ENCODE measurements at regions not wholly inside any gene's neighbourhood (a gene's known extent, or its start where the extent isn't known, plus 50 kb on each side); places are given as distances from the start of the nearest gene placed in this dataset.
A peak's percentile ranks its signal among the peaks of the same experiment; 100 is the strongest.

- 69 to 85% (median 80%) methylated on average over 3 of the region's 3 CpGs for WGBS, 4 donors
- Histone ChIP-seq H3K9me3 (replicated peaks in 1 of 3) (no peaks in the 10 kb centered on the region), H3K4me3 (no peak overlapping the region), H3K36me3 (replicated peaks in 1 of 2) (no peaks in the 10 kb centered on the region), H3K27ac (peak overlapping the region in 1 of 5 donors; percentile 8), H3K27me3 (no peaks in the 10 kb centered on the region), H3K4me1 (replicated peaks in 1 of 2) (peaks cover 15 to 27% of the 10 kb centered on the region in 2 donors)
- intact Hi-C loops (cut with DNase I): no loop called here
- TF ChIP-seq POLR2A (IDR thresholded peaks at IDR 0.05) (no peak), CTCF (IDR thresholded peaks at IDR 0.05) (no peak)
- no peak for DNase-seq
Measured at GRCh38 chr5:57410374-57411320, 72.0 kb downstream of the ACTBL2 start.

- H3K27ac ChIP-seq: peak overlapping the region in 1 of 5 donors; percentile 34
- intact Hi-C loops (cut with DNase I): no loop called here
- peaks cover 15 to 29% of the 10 kb centered on the region in 2 donors for H3K4me1 ChIP-seq (replicated peaks in 1 of 2)
- DNase-seq: no peak
- H3K36me3 ChIP-seq (replicated peaks in 1 of 2): no peaks in the 10 kb centered on the region
- WGBS, 4 donors: 16 to 32% (median 26%) methylated on average over 1 of the region's 1 CpG
- TF ChIP-seq CTCF (IDR thresholded peaks at IDR 0.05) (no peak), POLR2A (IDR thresholded peaks at IDR 0.05) (no peak)
- H3K4me3 ChIP-seq: no peak overlapping the region
- H3K9me3 ChIP-seq (replicated peaks in 1 of 3): no peaks in the 10 kb centered on the region
- H3K27me3 ChIP-seq: no peaks in the 10 kb centered on the region
Measured at GRCh38 chr5:57408714-57409113, 73.9 kb downstream of the ACTBL2 start.

GRCh38 chr5:57408285-57408684 is 74.3 kb downstream of the ACTBL2 start:
- Histone ChIP-seq H3K9me3 (replicated peaks in 1 of 3) (no peaks in the 10 kb centered on the region), H3K4me3 (no peak overlapping the region), H3K27ac (no peak overlapping the region), H3K36me3 (replicated peaks in 1 of 2) (no peaks in the 10 kb centered on the region), H3K4me1 (replicated peaks in 1 of 2) (peaks cover 15 to 29% of the 10 kb centered on the region in 2 donors), H3K27me3 (no peaks in the 10 kb centered on the region)
- intact Hi-C loops (cut with DNase I): no loop called here
- WGBS, 4 donors: 76 to 95% (median 82%) methylated on average over 5 of the region's 5 CpGs
- TF ChIP-seq POLR2A (IDR thresholded peaks at IDR 0.05) (no peak), CTCF (IDR thresholded peaks at IDR 0.05) (no peak)
- DNase-seq: no peak

- intact Hi-C loops (cut with DNase I): no loop called here
- H3K9me3 ChIP-seq (replicated peaks in 1 of 3): no peaks in the 10 kb centered on the region
- peaks cover 15 to 29% of the 10 kb centered on the region in 2 donors for H3K4me1 ChIP-seq (replicated peaks in 1 of 2)
- no peak overlapping the region for H3K27ac ChIP-seq
- WGBS, 4 donors: 80 to 95% (median 81%) methylated on average over 5 of the region's 5 CpGs
- no peak for TF ChIP-seq POLR2A (IDR thresholded peaks at IDR 0.05)
- no peak for TF ChIP-seq CTCF (IDR thresholded peaks at IDR 0.05)
- H3K27me3 ChIP-seq: no peaks in the 10 kb centered on the region
- H3K4me3 ChIP-seq: no peak overlapping the region
- H3K36me3 ChIP-seq (replicated peaks in 1 of 2): no peaks in the 10 kb centered on the region
- DNase-seq: no peak
Measured at GRCh38 chr5:57407391-57407790, 75.2 kb downstream of the ACTBL2 start.
